Skeletal muscle satellite cell (primary cell): ENCODE measurements at regions not wholly inside any gene's neighbourhood (a gene's known extent, or its start where the extent isn't known, plus 50 kb on each side); places are given as distances from the start of the nearest gene placed in this dataset.

Experiments
- H3K27me3 ChIP-seq: 2 replicates; pipeline ENCODE4 v1.7.0; 2013; ENCODE audit warnings: low read length; ENCODE audit not compliant: control insufficient read depth, insufficient read depth
- H3K36me3 ChIP-seq: 2 replicates; pipeline ENCODE4 v1.7.0; 2013; ENCODE audit warnings: mild to moderate bottlenecking, control low read depth, low read length; ENCODE audit not compliant: insufficient read depth
- H3K4me1 ChIP-seq: 2 replicates; pipeline ENCODE4 v1.7.0; 2013; ENCODE audit warnings: low read length; ENCODE audit not compliant: control insufficient read depth, insufficient read depth
- H3K4me2 ChIP-seq: 2 replicates; pipeline ENCODE4 v1.7.0; 2013; ENCODE audit warnings: mild to moderate bottlenecking, low read length
- H3K4me3 ChIP-seq: 2 replicates; pipeline ENCODE4 v1.7.0; 2013; ENCODE audit warnings: low read length
- H3K9ac ChIP-seq: 2 replicates; pipeline ENCODE4 v1.7.0; 2013; ENCODE audit warnings: mild to moderate bottlenecking, low read depth, low read length, moderate library complexity
- H3K9me3 ChIP-seq: replicated peaks from 2 replicates; pipeline ENCODE4 v1.7.0; 2013; ENCODE audit warnings: mild to moderate bottlenecking, control low read depth, low read length

DNA sequence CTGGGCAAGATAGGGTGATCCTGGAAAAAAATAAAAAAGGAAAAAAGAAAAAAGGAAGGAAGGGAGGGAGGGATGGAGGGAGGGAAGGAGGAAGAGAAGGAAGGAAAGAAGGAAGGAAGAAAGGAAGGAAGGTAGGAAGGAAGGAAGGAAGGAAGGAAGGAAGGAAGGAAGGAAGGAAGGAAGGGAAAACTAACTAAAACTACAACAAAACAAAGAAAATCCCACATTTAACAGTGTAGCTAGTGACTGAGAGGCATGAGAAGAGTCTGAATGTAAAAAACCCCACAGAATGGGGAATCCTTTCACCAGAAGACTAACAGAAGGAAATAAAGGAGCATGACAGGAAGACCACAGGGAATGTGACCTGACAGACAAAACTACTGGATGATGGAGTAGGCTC, 345.7 kb downstream of the NOVA1 start:
- H3K4me3 ChIP-seq: no peak overlapping the region
- no peak overlapping the region for H3K4me2 ChIP-seq
- no peaks in the 10 kb centered on the region for H3K9me3 ChIP-seq
- H3K36me3 ChIP-seq: no peaks in the 10 kb centered on the region
- no peak overlapping the region for H3K9ac ChIP-seq
- no peaks in the 10 kb centered on the region for H3K27me3 ChIP-seq
- no peaks in the 10 kb centered on the region for H3K4me1 ChIP-seq

DNA sequence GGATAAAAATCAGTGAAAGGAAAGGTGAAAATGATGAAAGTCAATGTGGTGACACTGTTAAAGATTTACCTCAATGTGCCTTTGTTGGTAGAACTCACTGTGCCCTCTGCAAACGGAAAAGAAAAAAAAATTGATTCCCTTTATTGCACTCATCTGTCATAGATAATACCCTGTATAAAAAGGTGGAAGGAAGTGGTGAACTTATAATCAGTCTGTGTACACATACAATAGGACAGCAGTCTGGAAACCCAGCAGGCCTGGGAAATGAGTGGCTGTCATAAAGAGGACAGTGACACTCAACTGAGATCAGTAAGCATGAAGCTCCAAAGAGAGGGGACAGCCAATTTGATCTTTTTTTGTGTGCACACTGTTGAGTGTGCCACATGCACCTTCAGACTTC, 364.7 kb downstream of the NOVA1 start:
- Histone ChIP-seq H3K9ac (no peak overlapping the region), H3K9me3 (no peaks in the 10 kb centered on the region), H3K4me3 (no peak overlapping the region), H3K4me1 (no peaks in the 10 kb centered on the region), H3K27me3 (no peaks in the 10 kb centered on the region), H3K4me2 (no peak overlapping the region), H3K36me3 (no peaks in the 10 kb centered on the region)

DNA sequence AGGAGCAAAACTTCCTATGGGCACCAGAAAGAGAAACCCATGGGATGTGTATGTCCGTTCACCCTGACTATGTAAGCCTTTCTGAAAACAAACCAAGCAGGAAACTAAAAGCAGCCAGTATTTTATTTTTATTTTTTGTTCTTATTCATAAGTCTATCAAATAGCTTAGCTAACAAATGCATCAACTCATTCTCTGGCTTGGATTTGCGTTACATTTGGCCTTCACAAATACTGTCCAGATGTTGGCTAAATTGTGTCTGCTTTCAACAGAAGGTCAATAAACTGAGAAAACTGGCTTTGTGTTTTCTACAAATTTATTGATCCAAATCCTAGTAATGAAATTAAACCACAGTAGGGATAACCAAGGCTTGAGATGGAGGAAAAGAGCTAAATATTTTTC, 379.0 kb downstream of the NOVA1 start:
- Histone ChIP-seq H3K4me2 (no peak overlapping the region), H3K36me3 (no peaks in the 10 kb centered on the region), H3K4me3 (no peak overlapping the region), H3K4me1 (no peaks in the 10 kb centered on the region), H3K27me3 (peaks cover 3% of the 10 kb centered on the region), H3K9me3 (no peaks in the 10 kb centered on the region), H3K9ac (no peak overlapping the region)

DNA sequence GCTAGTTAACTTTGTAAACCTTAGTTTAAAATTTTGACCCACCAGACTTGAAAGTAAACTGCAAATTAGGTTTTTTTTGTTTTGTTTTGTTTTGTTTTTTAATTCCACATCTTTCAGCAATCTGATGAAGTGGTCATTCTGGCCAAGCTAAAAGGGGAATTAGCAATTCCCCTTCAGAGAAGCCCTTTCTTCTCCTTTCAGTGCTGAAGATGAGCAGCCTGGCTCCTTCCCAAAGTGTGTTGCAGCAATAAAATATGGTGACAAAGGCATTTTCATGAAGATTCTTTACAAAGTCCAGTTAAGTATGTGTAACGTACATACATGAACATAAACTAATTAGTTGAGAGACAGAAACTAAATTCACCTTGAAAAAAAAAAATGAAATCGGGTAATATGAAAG, 380.1 kb downstream of the NOVA1 start:
- Histone ChIP-seq H3K9me3 (no peaks in the 10 kb centered on the region), H3K4me3 (no peak overlapping the region), H3K27me3 (peaks cover 4% of the 10 kb centered on the region), H3K36me3 (no peaks in the 10 kb centered on the region), H3K4me1 (no peaks in the 10 kb centered on the region), H3K9ac (no peak overlapping the region), H3K4me2 (no peak overlapping the region)

DNA sequence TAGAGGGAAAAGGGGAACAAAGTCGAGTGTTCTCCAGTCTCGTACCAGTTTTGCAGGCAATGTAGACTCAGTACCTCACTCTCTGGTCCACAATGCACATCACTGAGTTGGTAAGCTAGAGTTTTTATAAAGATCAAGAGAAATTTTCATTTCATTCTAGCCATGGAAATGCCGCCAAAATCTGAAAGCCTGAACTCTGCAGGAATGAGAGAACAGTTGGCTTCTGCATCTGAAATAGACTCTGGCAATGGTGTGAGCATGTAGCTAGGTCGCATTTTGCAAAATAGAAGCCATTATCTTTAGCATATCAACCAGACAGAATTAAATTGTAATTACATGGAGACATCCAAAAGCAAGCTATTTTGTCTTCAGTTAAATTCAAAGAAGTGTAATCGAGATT, 381.0 kb downstream of the NOVA1 start:
- H3K4me2 ChIP-seq: no peak overlapping the region
- no peaks in the 10 kb centered on the region for H3K4me1 ChIP-seq
- no peak overlapping the region for H3K4me3 ChIP-seq
- H3K9ac ChIP-seq: no peak overlapping the region
- H3K36me3 ChIP-seq: no peaks in the 10 kb centered on the region
- peaks cover 4% of the 10 kb centered on the region for H3K27me3 ChIP-seq
- no peaks in the 10 kb centered on the region for H3K9me3 ChIP-seq

DNA sequence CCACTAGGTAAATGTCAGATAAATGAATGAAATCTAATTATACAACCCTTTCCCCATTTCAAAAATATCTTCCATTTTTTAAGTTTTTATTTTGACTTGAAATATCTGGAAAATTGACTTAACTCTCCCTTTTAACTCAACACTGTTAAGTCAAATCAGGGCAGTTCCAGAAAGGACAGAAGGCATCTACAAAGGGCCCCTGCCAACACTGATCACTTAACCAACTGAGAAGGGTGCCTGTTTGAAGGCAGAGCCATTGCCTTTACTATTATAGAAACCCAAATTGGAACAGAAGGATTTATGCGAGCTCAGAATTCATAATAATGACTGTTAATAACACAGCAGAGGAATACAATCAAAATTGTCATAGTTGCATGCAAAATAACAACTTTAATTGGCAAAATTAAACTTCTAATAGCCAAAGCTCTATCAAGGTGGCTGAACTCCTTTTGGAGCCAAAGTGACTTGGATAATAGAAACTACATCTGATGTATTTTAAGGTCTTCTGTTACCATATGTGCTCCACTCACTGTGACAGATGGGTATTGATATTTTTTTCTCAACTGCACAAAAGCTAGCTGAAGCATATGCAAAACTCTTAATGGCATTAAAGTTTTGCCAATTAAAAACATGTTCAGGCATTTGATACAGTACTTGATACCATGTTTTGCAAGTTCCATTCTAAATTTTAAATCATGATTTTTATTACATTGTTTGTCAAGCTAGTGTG, 383.8 kb downstream of the NOVA1 start:
- Histone ChIP-seq H3K9ac (no peak overlapping the region), H3K36me3 (no peaks in the 10 kb centered on the region), H3K27me3 (peaks cover 4% of the 10 kb centered on the region), H3K4me3 (no peak overlapping the region), H3K4me1 (no peaks in the 10 kb centered on the region), H3K9me3 (no peaks in the 10 kb centered on the region), H3K4me2 (no peak overlapping the region)

DNA sequence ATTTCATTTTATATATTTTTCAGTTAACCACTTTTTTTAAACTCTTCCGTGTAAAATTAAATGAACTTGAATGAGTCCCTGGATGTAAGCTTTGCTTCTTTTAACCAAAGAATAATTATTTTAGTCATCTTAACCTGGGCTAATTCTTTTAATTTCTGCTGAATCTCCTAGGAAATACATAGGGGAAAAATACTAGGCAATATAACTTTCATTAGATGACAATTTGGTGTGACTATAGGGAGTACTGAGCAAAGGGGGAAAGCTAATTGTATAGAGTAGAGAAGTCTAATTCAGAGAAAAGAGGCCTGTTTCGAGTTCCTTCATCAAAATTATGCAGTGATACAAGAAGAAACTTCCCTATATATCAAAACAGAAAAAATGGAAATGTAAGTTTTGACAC, 388.1 kb downstream of the NOVA1 start:
- Histone ChIP-seq H3K4me2 (no peak overlapping the region), H3K4me3 (no peak overlapping the region), H3K36me3 (no peaks in the 10 kb centered on the region), H3K27me3 (peaks cover 24% of the 10 kb centered on the region), H3K4me1 (no peaks in the 10 kb centered on the region), H3K9me3 (no peaks in the 10 kb centered on the region), H3K9ac (no peak overlapping the region)

DNA sequence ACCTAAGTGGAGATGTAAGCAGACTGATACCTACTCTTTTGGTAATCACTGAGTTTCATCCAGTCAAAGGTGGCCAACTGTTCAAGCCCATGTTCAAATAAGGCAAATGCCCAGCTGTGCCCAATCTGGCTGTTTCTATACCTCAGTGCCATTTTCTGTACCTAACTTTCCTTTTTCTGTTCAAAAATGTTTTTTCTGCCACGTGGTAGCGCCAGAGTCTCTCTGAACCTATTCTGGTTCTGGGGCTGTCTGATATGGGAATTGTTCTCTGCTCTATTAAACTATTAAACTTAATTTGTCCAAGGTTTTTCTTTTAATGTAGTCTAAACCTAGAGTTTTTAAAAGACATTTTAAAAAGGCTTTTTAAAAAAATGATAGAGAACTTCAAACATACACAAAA, 391.2 kb downstream of the NOVA1 start:
- H3K4me1 ChIP-seq: no peaks in the 10 kb centered on the region
- no peak overlapping the region for H3K9ac ChIP-seq
- H3K9me3 ChIP-seq: no peaks in the 10 kb centered on the region
- no peak overlapping the region for H3K4me3 ChIP-seq
- no peak overlapping the region for H3K4me2 ChIP-seq
- no peaks in the 10 kb centered on the region for H3K36me3 ChIP-seq
- H3K27me3 ChIP-seq: peaks cover 24% of the 10 kb centered on the region

DNA sequence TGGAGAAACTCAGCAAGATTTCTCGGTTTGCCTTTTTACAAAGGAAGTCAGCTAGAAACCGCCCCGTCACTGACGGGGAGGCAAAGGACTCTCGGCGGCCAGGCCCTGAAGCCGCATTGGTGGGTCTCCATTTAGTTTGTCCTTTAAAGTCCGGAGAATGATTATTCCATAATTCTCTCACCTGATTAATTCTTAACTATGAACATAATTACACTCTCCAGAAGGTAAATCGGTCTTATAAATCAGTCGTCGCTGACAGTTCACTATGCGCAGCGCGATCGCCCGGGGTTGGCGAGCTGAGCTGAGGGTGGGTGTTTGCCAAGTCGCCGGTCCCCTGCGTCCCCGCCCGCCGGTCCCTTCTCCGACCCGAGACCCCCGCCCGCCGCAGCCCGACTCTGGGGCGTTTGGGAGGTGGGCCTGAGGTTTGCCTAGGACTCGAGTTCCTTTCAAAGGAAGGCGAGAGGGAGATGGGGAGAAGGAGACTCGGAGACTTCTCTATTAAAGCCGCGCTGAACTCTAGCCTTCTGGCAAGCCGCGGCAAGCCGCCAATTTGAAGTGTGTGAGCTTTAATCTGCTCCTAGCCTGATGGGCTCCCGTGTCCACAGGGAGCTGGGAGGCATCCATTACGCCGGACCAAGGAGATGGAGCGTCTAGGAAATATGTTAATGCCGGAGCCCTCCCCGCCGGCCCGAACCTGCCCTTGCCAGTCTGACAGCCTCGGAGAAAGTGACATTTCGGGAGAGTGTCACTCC, 392.9 kb downstream of the NOVA1 start:
- Histone ChIP-seq H3K9ac (peak overlapping the region; percentile 38), H3K27me3 (peaks cover 24% of the 10 kb centered on the region), H3K4me3 (peak overlapping the region; percentile 47), H3K4me1 (peaks cover 6% of the 10 kb centered on the region), H3K36me3 (no peaks in the 10 kb centered on the region), H3K4me2 (peak overlapping the region; percentile 71), H3K9me3 (no peaks in the 10 kb centered on the region)

DNA sequence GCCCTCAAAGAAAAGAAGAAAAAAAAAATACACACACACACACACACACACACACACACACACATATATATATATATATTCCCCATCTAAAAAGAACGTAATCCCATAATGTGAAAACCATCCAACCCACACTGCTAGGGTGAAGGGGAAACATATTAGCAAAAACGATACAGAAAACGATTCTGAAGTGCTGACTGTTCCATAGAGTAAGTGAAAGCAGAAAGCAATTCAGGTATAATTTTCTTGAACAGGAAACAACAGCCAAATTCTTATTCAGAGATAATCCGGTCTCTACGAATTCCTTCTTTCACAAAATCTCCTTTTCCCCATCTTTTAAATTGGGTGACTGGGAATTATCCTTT, 393.5 kb downstream of the NOVA1 start:
- H3K36me3 ChIP-seq: no peaks in the 10 kb centered on the region
- peak overlapping the region; percentile 71 for H3K4me2 ChIP-seq
- peaks cover 24% of the 10 kb centered on the region for H3K27me3 ChIP-seq
- no peaks in the 10 kb centered on the region for H3K9me3 ChIP-seq
- H3K9ac ChIP-seq: no peak overlapping the region
- H3K4me3 ChIP-seq: no peak overlapping the region
- peaks cover 6% of the 10 kb centered on the region for H3K4me1 ChIP-seq

DNA sequence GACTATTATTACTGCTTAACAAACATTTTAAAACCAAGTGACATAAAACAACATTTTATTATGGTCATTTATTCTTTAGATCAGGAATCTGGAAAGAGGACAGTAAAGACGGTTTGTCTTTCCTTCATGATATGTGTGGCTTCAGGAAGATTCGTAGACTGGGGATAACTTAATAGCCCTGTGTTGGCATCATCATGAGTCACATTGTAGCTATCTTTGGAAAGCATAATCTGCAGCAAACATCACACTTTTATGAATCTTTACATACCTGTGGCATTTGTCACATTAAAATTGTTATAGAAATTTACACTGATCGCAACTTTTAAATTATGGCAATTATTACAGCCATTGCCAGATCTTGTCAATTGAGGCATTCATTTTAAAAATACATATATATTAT, 397.1 kb downstream of the NOVA1 start:
- H3K4me1 ChIP-seq: peaks cover 6% of the 10 kb centered on the region
- no peaks in the 10 kb centered on the region for H3K36me3 ChIP-seq

More for the DNA sequence above, 397.1 kb downstream of the NOVA1 start:
- peaks cover 13% of the 10 kb centered on the region for H3K27me3 ChIP-seq
- H3K9ac ChIP-seq: no peak overlapping the region
- no peak overlapping the region for H3K4me3 ChIP-seq
- no peaks in the 10 kb centered on the region for H3K9me3 ChIP-seq
- H3K4me2 ChIP-seq: no peak overlapping the region
